GM12878 (cell line): ENCODE measurements at regions not wholly inside any gene's neighbourhood (a gene's known extent, or its start where the extent isn't known, plus 50 kb on each side); places are given as distances from the start of the nearest gene placed in this dataset.

ENCODE experiments used
- BRCA1 ChIP-seq: IDR thresholded peaks from 2 replicates; pipeline ENCODE4 v1.6.1; 2011; ENCODE audit warnings: low read depth, low read length, improper control_type of control experiment
- CHD2 ChIP-seq: IDR thresholded peaks from 2 replicates; pipeline ENCODE4 v1.6.1; 2011; ENCODE audit warnings: low read depth, low read length, improper control_type of control experiment, borderline replicate concordance
- EED ChIP-seq: sonication (generic); IDR thresholded peaks from 2 replicates; pipeline ENCODE4 v1.6.1; 2016; ENCODE audit warnings: antibody characterized with exemption, low read depth
- EP300 ChIP-seq, 2 experiments: fragments of 150-350 bp in 1 of 2; IDR thresholded peaks; 2 replicates each; pipeline ENCODE4 v1.6.1; 2011 to 2012; ENCODE audit warnings: low read depth in 2 of 2, low read length in 2 of 2, borderline replicate concordance in 1 of 2, improper control_type of control experiment in 1 of 2, inconsistent platforms in 1 of 2; ENCODE audit not compliant: control insufficient read depth in 1 of 2
- HDAC2 ChIP-seq: fragments of 200-600 bp; sonication (generic); IDR thresholded peaks from 2 replicates; pipeline ENCODE4 v1.6.1; 2017
- MYC ChIP-seq: IDR thresholded peaks from 2 replicates; pipeline ENCODE4 v1.6.1; 2011; ENCODE audit warnings: mild to moderate bottlenecking, low read length, moderate library complexity, inconsistent platforms; ENCODE audit not compliant: insufficient read depth, insufficient replicate concordance, insufficient read length, severe bottlenecking
- PML ChIP-seq: IDR thresholded peaks from 2 replicates; pipeline ENCODE4 v1.6.1; 2012; ENCODE audit warnings: low read length, inconsistent platforms
- SP1 ChIP-seq: IDR thresholded peaks from one replicate; pipeline ENCODE4 v1.6.1; 2011; ENCODE audit warnings: low read depth, low read length
- TAF1 ChIP-seq: IDR thresholded peaks from 2 replicates; pipeline ENCODE4 v1.6.1; 2011; ENCODE audit warnings: mild to moderate bottlenecking, low read depth, low read length, borderline replicate concordance
- TCF3 ChIP-seq: IDR thresholded peaks from 2 replicates; pipeline ENCODE4 v1.6.1; 2012; ENCODE audit warnings: low read depth, mild to moderate bottlenecking, low read length, borderline replicate concordance; ENCODE audit not compliant: insufficient read depth
- TCF7 ChIP-seq: IDR thresholded peaks from 2 replicates; pipeline ENCODE4 v1.6.1; 2014; ENCODE audit warnings: antibody characterized with exemption, borderline replicate concordance
- WRNIP1 ChIP-seq: IDR thresholded peaks from 2 replicates; pipeline ENCODE4 v1.6.1; 2011; ENCODE audit warnings: low read depth, low read length, improper control_type of control experiment, borderline replicate concordance
- ZBTB4 ChIP-seq: fragments of 450-650 bp; formaldehyde crosslinking; IDR thresholded peaks from 2 replicates; pipeline ENCODE4 v1.4.0; 2022; ENCODE audit warnings: mild to moderate bottlenecking, moderate library complexity
- ZZZ3 ChIP-seq: IDR thresholded peaks from 2 replicates; pipeline ENCODE4 v1.6.1; 2011; ENCODE audit warnings: low read depth; ENCODE audit not compliant: control insufficient read depth, insufficient read length
- TF ChIP-seq, protein P1 (sequence below): IDR thresholded peaks from 2 replicates; pipeline ENCODE4 v1.6.1; 2011; ENCODE audit warnings: mild to moderate bottlenecking, low read depth, low read length, moderate library complexity; ENCODE audit not compliant: insufficient replicate concordance
- TF ChIP-seq, protein P2 (sequence below): IDR thresholded peaks from 2 replicates; pipeline ENCODE4 v1.6.1; 2011; ENCODE audit warnings: low read depth, mild to moderate bottlenecking, low read length, moderate library complexity, borderline replicate concordance; ENCODE audit errors: extremely low read depth
- TF ChIP-seq, protein P3 (sequence below): fragments of 450-650 bp; IDR thresholded peaks from 2 replicates; pipeline ENCODE4 v1.6.1; 2014; ENCODE audit warnings: mild to moderate bottlenecking
- TF ChIP-seq, protein P4 (sequence below), 3 experiments: IDR thresholded peaks in 2 of 3; conservative IDR thresholded peaks in 1 of 3; 2 replicates each; pipeline ENCODE4 v1.5.1; 2011; ENCODE audit warnings: low read depth in 3 of 3, low read length in 3 of 3, mild to moderate bottlenecking in 3 of 3, control low read depth in 2 of 3, moderate library complexity in 2 of 3, inconsistent platforms in 1 of 3, mixed read lengths in 1 of 3; ENCODE audit not compliant: control insufficient read depth in 2 of 3, insufficient read depth in 1 of 3; ENCODE audit errors: extremely low read depth in 1 of 3

DNA sequence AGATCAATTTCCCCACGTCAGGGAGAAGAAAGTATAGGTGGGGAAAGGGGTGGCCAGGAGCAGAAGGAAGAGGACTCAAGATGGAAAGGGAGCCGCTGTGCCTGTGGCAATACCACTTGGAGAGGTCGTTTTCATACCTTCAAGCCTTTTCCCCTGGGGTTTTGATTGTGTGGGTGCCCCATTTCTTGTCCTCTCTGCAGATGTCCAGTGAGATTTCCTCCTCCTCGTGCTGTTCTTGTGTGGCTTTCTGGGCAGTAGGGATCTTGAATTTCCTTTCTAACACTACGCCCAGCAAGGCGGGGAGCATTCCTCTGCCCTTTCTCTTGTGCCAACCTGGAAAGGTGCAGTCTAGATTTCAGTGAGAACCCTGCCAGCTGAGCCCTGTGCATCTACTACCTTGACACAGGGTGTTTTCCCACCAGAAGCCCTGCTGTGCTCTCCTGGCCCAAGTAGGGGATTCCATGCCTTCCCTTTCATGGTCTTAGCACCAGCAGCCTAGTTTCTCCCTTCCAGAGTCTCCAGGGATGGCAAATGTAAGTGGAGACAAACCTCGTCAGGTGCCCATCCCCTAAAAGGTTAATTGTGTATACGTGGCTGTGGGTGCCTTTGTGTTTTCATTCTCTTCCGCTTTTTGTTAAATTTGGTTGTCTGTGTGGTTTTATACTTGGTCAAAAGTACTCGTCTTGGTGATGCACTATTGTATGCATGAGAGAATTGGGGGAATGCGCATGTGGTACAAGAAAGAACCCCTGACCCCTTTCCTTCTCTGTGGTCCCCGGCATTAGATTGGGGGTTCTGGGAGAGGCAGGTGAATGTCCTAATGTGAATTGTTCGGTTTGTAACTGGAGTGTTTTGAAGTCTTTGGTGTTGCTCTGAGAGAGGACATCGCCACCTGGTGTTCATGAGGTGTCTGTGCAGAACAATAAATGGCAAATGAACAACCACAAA, 71.4 kb upstream of the MPEG1 start (continued):
- TF ChIP-seq ZBTB4 (no peak), TAF1 (peak; percentile 43; the same call in 1 of the 2 replicates), CHD2 (0 out of 2 replicates have a peak, but pooled peaks have one; percentile 12), EED (peak; percentile 68), TCF7 (no peak), EP300 (IDR thresholded peaks at IDR 0.05; ENCODE audit: borderline replicate concordance in 1 of 2, control insufficient read depth in 1 of 2, low read depth in 2 of 2, low read length in 2 of 2) (0 out of 4 replicates have a peak, but pooled peaks of 1 of the 2 experiments have one; percentile 26), ZZZ3 (no peak), BRCA1 (no peak), PML (0 out of 2 replicates have a peak, but pooled peaks have one; percentile 34), WRNIP1 (peak; percentile 95; the same call in 1 of the 2 replicates), MYC (no peak), TCF3 (no peak), HDAC2 (no peak), SP1 (no peak)
- TF ChIP-seq, protein P1, sequence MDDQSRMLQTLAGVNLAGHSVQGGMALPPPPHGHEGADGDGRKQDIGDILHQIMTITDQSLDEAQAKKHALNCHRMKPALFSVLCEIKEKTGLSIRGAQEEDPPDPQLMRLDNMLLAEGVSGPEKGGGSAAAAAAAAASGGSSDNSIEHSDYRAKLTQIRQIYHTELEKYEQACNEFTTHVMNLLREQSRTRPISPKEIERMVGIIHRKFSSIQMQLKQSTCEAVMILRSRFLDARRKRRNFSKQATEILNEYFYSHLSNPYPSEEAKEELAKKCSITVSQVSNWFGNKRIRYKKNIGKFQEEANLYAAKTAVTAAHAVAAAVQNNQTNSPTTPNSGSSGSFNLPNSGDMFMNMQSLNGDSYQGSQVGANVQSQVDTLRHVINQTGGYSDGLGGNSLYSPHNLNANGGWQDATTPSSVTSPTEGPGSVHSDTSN: no peak
- TF ChIP-seq, protein P2, sequence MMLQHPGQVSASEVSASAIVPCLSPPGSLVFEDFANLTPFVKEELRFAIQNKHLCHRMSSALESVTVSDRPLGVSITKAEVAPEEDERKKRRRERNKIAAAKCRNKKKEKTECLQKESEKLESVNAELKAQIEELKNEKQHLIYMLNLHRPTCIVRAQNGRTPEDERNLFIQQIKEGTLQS: no peak
- TF ChIP-seq, protein P3, sequence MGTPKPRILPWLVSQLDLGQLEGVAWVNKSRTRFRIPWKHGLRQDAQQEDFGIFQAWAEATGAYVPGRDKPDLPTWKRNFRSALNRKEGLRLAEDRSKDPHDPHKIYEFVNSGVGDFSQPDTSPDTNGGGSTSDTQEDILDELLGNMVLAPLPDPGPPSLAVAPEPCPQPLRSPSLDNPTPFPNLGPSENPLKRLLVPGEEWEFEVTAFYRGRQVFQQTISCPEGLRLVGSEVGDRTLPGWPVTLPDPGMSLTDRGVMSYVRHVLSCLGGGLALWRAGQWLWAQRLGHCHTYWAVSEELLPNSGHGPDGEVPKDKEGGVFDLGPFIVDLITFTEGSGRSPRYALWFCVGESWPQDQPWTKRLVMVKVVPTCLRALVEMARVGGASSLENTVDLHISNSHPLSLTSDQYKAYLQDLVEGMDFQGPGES: no peak
- TF ChIP-seq, protein P4, sequence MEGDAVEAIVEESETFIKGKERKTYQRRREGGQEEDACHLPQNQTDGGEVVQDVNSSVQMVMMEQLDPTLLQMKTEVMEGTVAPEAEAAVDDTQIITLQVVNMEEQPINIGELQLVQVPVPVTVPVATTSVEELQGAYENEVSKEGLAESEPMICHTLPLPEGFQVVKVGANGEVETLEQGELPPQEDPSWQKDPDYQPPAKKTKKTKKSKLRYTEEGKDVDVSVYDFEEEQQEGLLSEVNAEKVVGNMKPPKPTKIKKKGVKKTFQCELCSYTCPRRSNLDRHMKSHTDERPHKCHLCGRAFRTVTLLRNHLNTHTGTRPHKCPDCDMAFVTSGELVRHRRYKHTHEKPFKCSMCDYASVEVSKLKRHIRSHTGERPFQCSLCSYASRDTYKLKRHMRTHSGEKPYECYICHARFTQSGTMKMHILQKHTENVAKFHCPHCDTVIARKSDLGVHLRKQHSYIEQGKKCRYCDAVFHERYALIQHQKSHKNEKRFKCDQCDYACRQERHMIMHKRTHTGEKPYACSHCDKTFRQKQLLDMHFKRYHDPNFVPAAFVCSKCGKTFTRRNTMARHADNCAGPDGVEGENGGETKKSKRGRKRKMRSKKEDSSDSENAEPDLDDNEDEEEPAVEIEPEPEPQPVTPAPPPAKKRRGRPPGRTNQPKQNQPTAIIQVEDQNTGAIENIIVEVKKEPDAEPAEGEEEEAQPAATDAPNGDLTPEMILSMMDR (IDR thresholded peaks at IDR 0.05 in 2 of 3, conservative IDR thresholded peaks at IDR 0.05 in 1 of 3; ENCODE audit: control insufficient read depth in 2 of 3, extremely low read depth in 1 of 3, insufficient read depth in 1 of 3, low read depth in 3 of 3, low read length in 3 of 3): peak; percentile 81 to 83 (median 82)
